A673 (cell line): ENCODE measurements at regions not wholly inside any gene's neighbourhood (a gene's known extent, or its start where the extent isn't known, plus 50 kb on each side); places are given as distances from the start of the nearest gene placed in this dataset.

Experiments
- BruUV-seq: library from RNA; stranded (reverse); fragments of 400-500 nt; replicated peaks from 2 replicates; lab custom pipeline; 2021; lab: Mats Ljungman, UMichigan
- CTCF ChIA-PET: fragments of 300-600 bp; sonication (Branson Sonifier 250); formaldehyde crosslinking; loops from one replicate; lab custom pipeline; 2022; ENCODE audit warnings: antibody characterized with exemption; lab: Charles Lee
- POLR2A ChIA-PET: fragments of 300-600 bp; sonication (Branson Sonifier 250); formaldehyde crosslinking; loops from one replicate; lab custom pipeline; 2022; ENCODE audit warnings: antibody characterized with exemption; ENCODE audit not compliant: low non-redundant PET; lab: Charles Lee
- DNase-seq: peaks from one replicate; pipeline ENCODE4 v3.0.0-alpha.2; 2015; ENCODE audit warnings: low spot score
- H3K27ac ChIP-seq: fragments of 200-600 bp; sonication (generic); 2 replicates; pipeline ENCODE4 v1.5.1; 2016; ENCODE audit warnings: mixed run types, low read depth, mild to moderate bottlenecking, mixed read lengths, antibody characterized with exemption, low read length; ENCODE audit not compliant: poor library complexity, severe bottlenecking
- H3K27me3 ChIP-seq: fragments of 200-600 bp; sonication (generic); replicated peaks from 2 replicates; pipeline ENCODE4 v1.6.1; 2017; ENCODE audit warnings: mixed run types, low read depth, mild to moderate bottlenecking, mixed read lengths, antibody characterized with exemption, low read length; ENCODE audit not compliant: insufficient read depth, poor library complexity
- H3K36me3 ChIP-seq: fragments of 200-600 bp; sonication (generic); 2 replicates; pipeline ENCODE4 v1.6.1; 2016; ENCODE audit warnings: mixed run types, mild to moderate bottlenecking, mixed read lengths, antibody characterized with exemption, low read length; ENCODE audit not compliant: insufficient read depth, poor library complexity, severe bottlenecking
- H3K4me1 ChIP-seq: fragments of 200-600 bp; sonication (generic); 2 replicates; pipeline ENCODE4 v1.6.1; 2017; ENCODE audit warnings: mixed run types, mild to moderate bottlenecking, mixed read lengths, antibody characterized with exemption, low read length; ENCODE audit not compliant: insufficient read depth, poor library complexity, severe bottlenecking
- H3K4me3 ChIP-seq: fragments of 200-600 bp; sonication (generic); 2 replicates; pipeline ENCODE4 v1.5.1; 2016; ENCODE audit warnings: low read depth, mixed run types, mild to moderate bottlenecking, mixed read lengths, low read length; ENCODE audit not compliant: poor library complexity, severe bottlenecking
- H3K9me3 ChIP-seq: fragments of 200-600 bp; sonication (generic); 2 replicates; pipeline ENCODE4 v1.6.1; 2016; ENCODE audit warnings: mixed run types, low read depth, mild to moderate bottlenecking, mixed read lengths, antibody characterized with exemption, low read length; ENCODE audit not compliant: poor library complexity, severe bottlenecking
- CTCF ChIP-seq: fragments of 300-800, 200-600 bp; sonication (generic); conservative IDR thresholded peaks from 2 replicates; pipeline ENCODE4 v1.5.1; 2017; ENCODE audit warnings: low read depth, mild to moderate bottlenecking, antibody characterized with exemption, low read length, moderate library complexity, mixed read lengths
- EZH2 ChIP-seq: fragments of 200-600 bp; sonication (generic); IDR thresholded peaks from 2 replicates; pipeline ENCODE4 v1.6.1; 2017; ENCODE audit warnings: borderline replicate concordance, low read depth, mild to moderate bottlenecking, mixed read lengths, antibody characterized with exemption, low read length; ENCODE audit not compliant: poor library complexity, severe bottlenecking
- intact Hi-C: fragments of 100-400 bp; cut with micrococcal nuclease; formaldehyde crosslinking; loops from one replicate; pipeline ENCODE4 v1.10.0; 2022; ENCODE audit not compliant: unreplicated experiment

GRCh38 chr9:108224716-108225115 is 631.1 kb downstream of the ACTL7B start:
- CTCF ChIA-PET: no interaction called here
- intact Hi-C loops: no loop called here
- H3K4me3 ChIP-seq: no peak overlapping the region
- no peak for DNase-seq
- no peaks in the 10 kb centered on the region for H3K4me1 ChIP-seq
- no TSS peak for BruUV-seq
- POLR2A ChIA-PET: no interaction called here
- H3K27ac ChIP-seq: no peak overlapping the region
- no peaks in the 10 kb centered on the region for H3K27me3 ChIP-seq
- no peaks in the 10 kb centered on the region for H3K36me3 ChIP-seq
- no peak for TF ChIP-seq EZH2
- no peak for TF ChIP-seq CTCF
- H3K9me3 ChIP-seq: peaks cover 8% of the 10 kb centered on the region

- intact Hi-C loops: no loop called here
- TF ChIP-seq EZH2 (no peak), CTCF (no peak)
Observed at GRCh38 chr9:108219664-108220063, 636.1 kb downstream of the ACTL7B start.

GRCh38 chr9:108217431-108218349 is 638.1 kb downstream of the ACTL7B start:
- H3K4me3 ChIP-seq: no peak overlapping the region
- no peak for DNase-seq
- H3K27me3 ChIP-seq: no peaks in the 10 kb centered on the region
- intact Hi-C loops: no loop called here
- BruUV-seq: no TSS peak
- H3K36me3 ChIP-seq: no peaks in the 10 kb centered on the region
- no peak for TF ChIP-seq CTCF
- no peak for TF ChIP-seq EZH2
- POLR2A ChIA-PET: no interaction called here
- H3K4me1 ChIP-seq: no peaks in the 10 kb centered on the region
- CTCF ChIA-PET: interaction anchor here (0.6 kb wide), 1 partner anchor 805 kb away, joined by 3 read pairs; no protein-coding TSS in a partner anchor
- no peaks in the 10 kb centered on the region for H3K9me3 ChIP-seq
- no peak overlapping the region for H3K27ac ChIP-seq

More at GRCh38 chr9:108219664-108220063, 636.1 kb downstream of the ACTL7B start:
- Histone ChIP-seq H3K4me1 (no peaks in the 10 kb centered on the region), H3K9me3 (no peaks in the 10 kb centered on the region), H3K36me3 (no peaks in the 10 kb centered on the region), H3K27ac (no peak overlapping the region), H3K4me3 (no peak overlapping the region), H3K27me3 (no peaks in the 10 kb centered on the region)
- ChIA-PET POLR2A (no interaction called here), CTCF (no interaction called here)
- BruUV-seq: no TSS peak
- no peak for DNase-seq
